GM10266 (cell line): ENCODE measurements at regions not wholly inside any gene's neighbourhood (a gene's known extent, or its start where the extent isn't known, plus 50 kb on each side); places are given as distances from the start of the nearest gene placed in this dataset.

Source experiments
- DNase-seq: peaks from one replicate; pipeline ENCODE4 v3.0.0; 2012; ENCODE audit errors: extremely low spot score
- TF ChIP-seq, protein P1 (sequence below): IDR thresholded peaks from 2 replicates; pipeline ENCODE4 v1.5.1; 2012; ENCODE audit warnings: mild to moderate bottlenecking, low read depth; ENCODE audit not compliant: control insufficient read depth, insufficient read depth; ENCODE audit errors: missing control alignments

DNA sequence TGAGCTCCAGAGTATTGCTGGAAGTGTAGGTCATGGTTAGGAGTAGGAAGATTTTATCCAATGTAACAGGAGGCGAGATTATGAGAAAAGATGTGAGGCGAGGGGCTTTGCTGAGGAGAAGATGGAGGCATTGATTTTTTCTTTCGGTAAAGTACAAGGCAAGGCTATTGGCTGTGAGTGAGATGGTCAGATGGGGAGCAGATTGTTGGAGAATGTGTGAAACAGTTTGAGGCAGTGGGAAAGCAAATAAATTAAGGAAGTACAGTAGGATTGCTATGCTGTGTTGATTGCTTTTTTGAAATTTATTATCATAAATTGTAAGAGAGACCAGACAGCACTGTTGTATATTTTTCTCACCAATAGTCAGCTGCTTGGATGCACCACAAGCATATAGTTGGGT is 173.3 kb downstream of the KCNE4 start:
- TF ChIP-seq, protein P1, sequence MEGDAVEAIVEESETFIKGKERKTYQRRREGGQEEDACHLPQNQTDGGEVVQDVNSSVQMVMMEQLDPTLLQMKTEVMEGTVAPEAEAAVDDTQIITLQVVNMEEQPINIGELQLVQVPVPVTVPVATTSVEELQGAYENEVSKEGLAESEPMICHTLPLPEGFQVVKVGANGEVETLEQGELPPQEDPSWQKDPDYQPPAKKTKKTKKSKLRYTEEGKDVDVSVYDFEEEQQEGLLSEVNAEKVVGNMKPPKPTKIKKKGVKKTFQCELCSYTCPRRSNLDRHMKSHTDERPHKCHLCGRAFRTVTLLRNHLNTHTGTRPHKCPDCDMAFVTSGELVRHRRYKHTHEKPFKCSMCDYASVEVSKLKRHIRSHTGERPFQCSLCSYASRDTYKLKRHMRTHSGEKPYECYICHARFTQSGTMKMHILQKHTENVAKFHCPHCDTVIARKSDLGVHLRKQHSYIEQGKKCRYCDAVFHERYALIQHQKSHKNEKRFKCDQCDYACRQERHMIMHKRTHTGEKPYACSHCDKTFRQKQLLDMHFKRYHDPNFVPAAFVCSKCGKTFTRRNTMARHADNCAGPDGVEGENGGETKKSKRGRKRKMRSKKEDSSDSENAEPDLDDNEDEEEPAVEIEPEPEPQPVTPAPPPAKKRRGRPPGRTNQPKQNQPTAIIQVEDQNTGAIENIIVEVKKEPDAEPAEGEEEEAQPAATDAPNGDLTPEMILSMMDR: no peak

DNA sequence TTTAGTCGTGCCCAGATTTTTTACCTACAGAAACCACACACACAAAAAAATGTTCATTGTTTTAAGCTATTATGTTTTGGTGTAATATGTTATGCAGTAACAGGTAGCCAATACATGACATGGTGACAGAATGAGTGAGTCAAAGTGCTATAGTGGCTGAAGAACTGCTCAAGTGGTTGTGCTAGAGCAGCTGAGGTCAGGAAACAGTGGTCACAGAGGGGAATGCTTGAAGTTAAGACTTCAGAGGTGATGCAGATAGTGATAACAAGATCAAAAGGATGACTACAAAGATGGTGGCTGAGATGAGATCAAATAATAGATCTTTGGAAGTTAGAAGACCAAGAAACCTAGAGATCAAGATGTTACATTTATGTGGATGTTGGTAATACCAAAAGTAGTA is 174.3 kb downstream of the KCNE4 start:
- DNase-seq: no peak
- TF ChIP-seq, protein P1: no peak

More for the DNA sequence above, 173.3 kb downstream of the KCNE4 start:
- no peak for DNase-seq

DNA sequence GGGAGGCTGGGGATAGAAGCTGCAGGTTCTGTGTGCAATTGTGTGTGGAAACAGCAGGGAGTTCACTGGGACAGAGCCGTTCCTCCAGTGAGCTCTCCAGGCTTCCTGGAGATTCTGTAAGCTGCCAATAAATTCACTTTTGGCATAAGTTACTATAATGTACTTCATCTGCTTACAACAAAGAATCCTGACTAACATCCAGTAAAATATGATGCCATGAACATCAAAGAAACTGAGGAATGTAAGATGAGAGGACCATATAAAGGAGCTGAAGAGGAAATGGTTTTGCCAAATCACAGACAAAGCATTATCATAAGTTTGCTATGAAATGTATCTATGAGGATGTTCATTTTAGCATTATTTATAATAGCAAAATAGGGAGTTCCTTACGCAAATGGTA is 175.3 kb downstream of the KCNE4 start:
- TF ChIP-seq, protein P1: no peak
- DNase-seq: no peak

DNA sequence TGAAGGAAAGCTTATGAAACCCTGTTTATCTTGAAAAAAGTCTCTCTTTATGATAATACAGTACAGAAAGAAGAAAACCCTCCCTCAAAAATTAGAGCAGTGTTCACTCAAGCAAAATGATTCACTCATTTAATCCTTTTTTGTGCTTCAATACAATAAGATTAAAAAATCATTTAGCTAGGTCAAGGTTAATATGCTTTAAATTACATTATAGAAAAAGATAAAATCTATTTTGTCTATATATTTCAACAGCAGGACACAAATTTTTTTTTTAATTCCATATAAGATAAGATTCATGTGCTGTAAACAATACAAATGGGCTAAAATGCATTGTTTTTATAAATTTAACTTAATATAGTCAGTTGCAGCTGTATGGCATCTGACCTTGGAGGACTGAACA is 176.9 kb downstream of the KCNE4 start:
- no peak for DNase-seq

DNA sequence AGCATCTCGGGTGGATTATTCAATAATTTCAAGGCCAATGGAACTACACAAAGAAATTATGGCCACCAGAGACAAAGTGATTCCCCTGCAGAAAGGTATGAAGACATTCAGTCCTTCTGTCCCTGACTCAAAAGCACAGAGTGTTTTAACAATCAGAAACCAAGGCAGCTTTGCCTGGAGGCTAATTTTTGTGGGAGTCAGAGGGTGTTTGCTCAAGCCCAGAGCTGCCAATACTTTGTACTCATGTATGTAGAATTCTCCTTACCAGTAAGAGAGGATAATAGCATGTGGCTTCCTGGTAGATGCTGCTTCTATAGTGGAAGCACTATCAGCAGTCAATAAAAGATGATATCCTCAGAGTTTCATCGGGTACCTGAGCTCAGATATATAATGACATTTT is 178.4 kb downstream of the KCNE4 start:
- TF ChIP-seq, protein P1: no peak
- no peak for DNase-seq

More for the DNA sequence above, 176.9 kb downstream of the KCNE4 start:
- TF ChIP-seq, protein P1: no peak

DNA sequence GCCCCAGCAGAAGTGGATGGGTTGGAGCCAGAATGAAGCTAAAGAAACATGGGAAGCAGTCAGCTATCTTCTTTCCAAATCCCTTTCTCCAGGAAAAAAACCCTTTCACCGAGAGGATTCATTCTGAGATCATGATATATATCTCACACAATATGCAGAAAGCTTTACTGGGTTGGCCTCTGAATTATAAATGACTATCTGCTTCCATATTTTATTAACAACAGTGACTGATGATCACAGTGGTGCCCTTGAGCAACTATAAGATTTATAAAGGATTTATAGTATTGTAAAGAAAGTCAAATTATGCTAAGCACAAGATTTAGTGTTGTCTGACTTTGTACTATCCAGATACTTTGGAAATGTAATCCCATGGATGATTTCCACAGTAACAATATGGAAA is 180.3 kb downstream of the KCNE4 start:
- TF ChIP-seq, protein P1: no peak

DNA sequence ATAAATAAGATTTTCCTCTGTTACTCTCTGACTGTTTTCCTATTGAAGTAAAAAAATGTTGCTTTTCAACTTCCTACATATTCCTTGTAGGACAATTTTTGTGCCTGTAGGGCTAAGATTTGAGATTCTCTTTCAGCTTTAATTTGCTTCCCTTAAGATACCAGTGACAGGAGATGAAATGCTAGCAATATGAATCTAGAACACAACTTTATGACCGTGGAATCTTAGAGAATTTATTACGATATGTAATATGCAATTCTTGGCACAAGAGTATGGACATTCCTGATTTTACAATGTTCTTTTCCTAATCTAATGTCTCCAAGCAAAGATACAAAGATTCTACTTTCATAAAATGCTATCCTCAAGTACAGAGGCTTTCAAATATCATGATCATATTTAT is 180.9 kb downstream of the KCNE4 start:
- DNase-seq: no peak
- TF ChIP-seq, protein P1: no peak

More for the DNA sequence above, 180.3 kb downstream of the KCNE4 start:
- no peak for DNase-seq
